ENCODE measurements at regions not wholly inside any gene's neighbourhood (a gene's known extent, or its start where the extent isn't known, plus 50 kb on each side); places are given as distances from the start of the nearest gene placed in this dataset.

DNA sequence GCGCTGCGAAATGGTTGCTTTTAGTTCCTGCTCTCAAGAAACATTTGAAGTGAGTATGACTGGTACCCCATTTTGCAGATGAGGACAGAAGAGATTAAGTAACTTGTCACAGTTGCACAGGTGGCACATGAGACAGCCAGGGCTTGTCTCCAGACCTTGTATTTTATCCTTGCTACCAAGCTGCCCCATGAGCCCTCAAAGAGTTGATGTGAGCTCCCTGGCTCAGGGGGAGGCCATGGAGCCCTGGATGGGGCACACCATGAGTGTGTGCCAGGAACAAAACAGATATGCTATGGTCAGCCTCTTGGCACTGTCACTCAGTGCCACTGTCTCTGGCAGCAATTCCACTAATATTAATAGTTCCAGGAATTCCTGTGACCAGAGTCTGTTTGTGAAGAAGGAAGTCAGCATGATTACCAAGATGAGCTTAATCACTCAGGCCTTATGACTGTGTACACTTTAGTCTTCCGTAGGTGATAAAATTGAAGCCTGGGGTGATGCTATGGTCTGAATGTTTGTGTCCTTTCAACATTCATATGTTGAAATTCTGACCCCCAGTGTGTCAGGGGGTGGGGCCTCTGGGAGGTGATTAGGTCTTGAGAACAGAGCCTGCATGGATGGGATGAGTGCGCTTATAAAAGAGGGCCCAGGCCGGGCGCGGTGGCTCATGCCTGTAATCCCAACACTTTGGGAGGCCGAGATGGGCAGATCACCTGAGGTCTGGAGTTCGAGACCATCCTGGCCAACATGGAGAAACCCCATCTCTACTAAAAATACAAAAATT, 806.8 kb downstream of the AACS start:
- DNase-seq (ENCODE audit: low spot score in 2 of 2) = no peak
- no peaks in the 10 kb centered on the region for H3K4me1 Mint-ChIP-seq
- H3K4me3 Mint-ChIP-seq = no peak overlapping the region
- H3K36me3 Mint-ChIP-seq (ENCODE audit: insufficient read depth) = no peaks in the 10 kb centered on the region
- peaks cover 11% of the 10 kb centered on the region for H3K9me3 Mint-ChIP-seq
- no peaks in the 10 kb centered on the region for H3K27me3 Mint-ChIP-seq
- no peak for ATAC-seq (replicated peaks; ENCODE audit: extremely low read depth, poor library complexity, severe bottlenecking)
- H3K27ac Mint-ChIP-seq (ENCODE audit: low read depth) = no peak overlapping the region

DNA sequence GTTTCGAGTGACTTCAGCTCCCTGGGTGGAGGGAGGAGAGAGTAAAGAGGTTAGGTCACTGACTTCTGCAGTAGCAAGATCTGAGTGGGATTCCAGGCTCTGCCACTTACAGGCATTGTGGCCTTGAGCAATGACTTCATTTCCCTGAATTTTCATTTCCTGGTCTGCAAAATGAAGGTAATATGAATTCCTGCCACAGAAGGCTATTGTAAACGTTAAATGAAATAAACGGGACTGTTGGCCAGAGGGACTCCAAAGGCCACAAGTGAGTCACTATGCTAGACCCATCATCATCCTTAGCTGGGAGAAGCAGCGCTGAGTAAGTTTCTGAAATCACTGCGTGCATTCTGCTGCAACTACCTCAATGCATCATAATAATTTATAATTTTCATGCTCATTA, 807.8 kb downstream of the AACS start:
- Mint-ChIP-seq H3K27me3 (no peaks in the 10 kb centered on the region), H3K27ac (ENCODE audit: low read depth) (no peak overlapping the region), H3K36me3 (ENCODE audit: insufficient read depth) (no peaks in the 10 kb centered on the region), H3K9me3 (peaks cover 5% of the 10 kb centered on the region), H3K4me1 (no peaks in the 10 kb centered on the region), H3K4me3 (no peak overlapping the region)
- ATAC-seq (replicated peaks; ENCODE audit: extremely low read depth, poor library complexity, severe bottlenecking) = no peak
- DNase-seq (ENCODE audit: low spot score in 2 of 2) = no peak

DNA sequence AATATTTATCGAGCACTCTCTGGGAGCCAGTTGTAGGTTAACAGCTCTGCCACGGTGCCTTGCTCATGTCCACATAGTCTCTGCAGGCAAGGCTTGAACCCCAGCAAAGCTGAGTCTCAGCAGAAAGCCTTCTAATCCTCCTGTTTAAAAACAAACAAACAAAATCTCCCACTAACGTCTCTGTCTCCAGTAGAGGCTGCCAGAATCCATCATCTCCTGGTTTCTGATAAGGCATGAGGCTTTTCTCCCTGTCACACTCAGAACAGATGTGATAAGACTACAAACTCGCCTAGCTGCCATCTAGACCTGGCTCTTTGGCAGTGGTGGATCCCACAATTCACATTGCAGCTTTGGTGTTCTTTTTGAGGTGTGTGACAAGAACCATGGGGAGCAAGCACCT, 813.2 kb downstream of the AACS start:
- no peak overlapping the region for H3K27ac Mint-ChIP-seq (ENCODE audit: low read depth)
- DNase-seq (ENCODE audit: low spot score in 2 of 2) (no peak), ATAC-seq (replicated peaks; ENCODE audit: extremely low read depth, poor library complexity, severe bottlenecking) (no peak)
- no peaks in the 10 kb centered on the region for H3K27me3 Mint-ChIP-seq
- H3K4me3 Mint-ChIP-seq = no peak overlapping the region
- H3K9me3 Mint-ChIP-seq = peaks cover 4% of the 10 kb centered on the region
- no peaks in the 10 kb centered on the region for H3K36me3 Mint-ChIP-seq (ENCODE audit: insufficient read depth)
- H3K4me1 Mint-ChIP-seq = no peaks in the 10 kb centered on the region

DNA sequence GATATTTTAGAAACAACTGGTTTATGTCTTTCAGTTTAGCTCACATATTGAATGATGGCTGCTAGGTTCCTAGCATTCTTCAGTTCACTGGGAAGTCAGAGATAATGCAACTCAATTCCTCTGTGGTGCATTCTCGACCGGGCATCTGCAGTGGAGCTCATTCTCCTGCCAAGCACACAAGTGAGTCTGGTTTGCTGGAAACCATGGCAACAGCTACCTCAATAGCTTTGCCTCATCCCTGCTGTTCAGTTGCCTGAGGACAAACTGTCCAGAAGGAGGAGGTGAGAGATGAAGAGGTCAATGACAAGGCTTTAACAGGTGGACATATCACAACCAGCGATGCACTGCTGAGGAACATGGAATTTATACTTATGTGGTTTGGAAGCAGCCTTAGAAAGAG, 816.9 kb downstream of the AACS start:
- ATAC-seq (replicated peaks; ENCODE audit: extremely low read depth, poor library complexity, severe bottlenecking) = no peak
- peaks cover 6% of the 10 kb centered on the region for H3K9me3 Mint-ChIP-seq
- no peaks in the 10 kb centered on the region for H3K36me3 Mint-ChIP-seq (ENCODE audit: insufficient read depth)

DNA sequence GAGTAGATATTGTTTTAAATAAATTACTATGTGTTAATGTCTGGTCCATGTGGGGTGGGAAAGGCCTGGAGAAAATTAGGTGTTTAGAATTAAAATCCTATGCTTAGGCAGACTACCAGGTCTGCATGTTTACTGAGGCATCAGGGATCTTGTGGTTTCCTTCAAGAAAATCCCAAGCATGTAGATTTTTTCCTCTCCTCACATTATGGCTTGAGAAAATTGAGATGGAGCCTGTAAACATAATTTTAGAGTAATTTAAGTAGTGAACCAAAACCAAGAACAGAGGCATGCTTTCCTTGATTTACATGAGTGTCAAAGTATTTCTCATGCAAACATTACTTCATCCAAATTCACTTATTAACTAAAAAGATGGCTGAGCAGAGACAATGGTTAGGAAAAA, 823.7 kb downstream of the AACS start:
- H3K4me3 Mint-ChIP-seq = no peak overlapping the region
- H3K36me3 Mint-ChIP-seq (ENCODE audit: insufficient read depth) = no peaks in the 10 kb centered on the region
- H3K27ac Mint-ChIP-seq (ENCODE audit: low read depth) = no peak overlapping the region
- DNase-seq (ENCODE audit: low spot score in 2 of 2) = no peak
- no peaks in the 10 kb centered on the region for H3K27me3 Mint-ChIP-seq
- H3K4me1 Mint-ChIP-seq = no peaks in the 10 kb centered on the region
- peaks cover 15% of the 10 kb centered on the region for H3K9me3 Mint-ChIP-seq
- no peak for ATAC-seq (replicated peaks; ENCODE audit: extremely low read depth, poor library complexity, severe bottlenecking)

More for the DNA sequence above, 816.9 kb downstream of the AACS start:
- no peaks in the 10 kb centered on the region for H3K4me1 Mint-ChIP-seq
- DNase-seq (ENCODE audit: low spot score in 2 of 2) = no peak
- H3K4me3 Mint-ChIP-seq = no peak overlapping the region
- H3K27me3 Mint-ChIP-seq = no peaks in the 10 kb centered on the region
- no peak overlapping the region for H3K27ac Mint-ChIP-seq (ENCODE audit: low read depth)

DNA sequence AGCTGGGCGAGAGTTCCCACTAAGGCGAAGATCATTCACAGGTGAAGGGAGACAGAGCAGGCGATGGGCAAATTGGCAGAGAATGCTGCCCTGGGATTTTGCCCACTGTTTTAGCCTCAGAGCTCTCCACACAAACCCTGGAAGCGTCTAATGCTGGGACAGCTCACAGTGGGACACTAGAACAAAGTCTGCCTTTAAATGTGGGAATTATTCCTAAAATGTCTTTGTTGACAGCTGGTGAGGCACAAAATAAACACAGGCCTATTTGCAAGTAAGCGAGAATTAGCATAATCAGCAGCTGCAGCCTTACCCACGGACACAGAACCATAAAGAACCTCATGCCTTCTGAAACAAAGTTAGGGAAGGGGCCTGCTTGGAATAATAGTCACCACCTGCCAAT, 824.5 kb downstream of the AACS start:
- ATAC-seq (replicated peaks; ENCODE audit: extremely low read depth, poor library complexity, severe bottlenecking) (no peak), DNase-seq (ENCODE audit: low spot score in 2 of 2) (no peak)
- no peaks in the 10 kb centered on the region for H3K27me3 Mint-ChIP-seq
- H3K4me1 Mint-ChIP-seq = no peaks in the 10 kb centered on the region
- no peak overlapping the region for H3K27ac Mint-ChIP-seq (ENCODE audit: low read depth)
- no peaks in the 10 kb centered on the region for H3K36me3 Mint-ChIP-seq (ENCODE audit: insufficient read depth)
- no peak overlapping the region for H3K4me3 Mint-ChIP-seq
- H3K9me3 Mint-ChIP-seq = peaks cover 10% of the 10 kb centered on the region

DNA sequence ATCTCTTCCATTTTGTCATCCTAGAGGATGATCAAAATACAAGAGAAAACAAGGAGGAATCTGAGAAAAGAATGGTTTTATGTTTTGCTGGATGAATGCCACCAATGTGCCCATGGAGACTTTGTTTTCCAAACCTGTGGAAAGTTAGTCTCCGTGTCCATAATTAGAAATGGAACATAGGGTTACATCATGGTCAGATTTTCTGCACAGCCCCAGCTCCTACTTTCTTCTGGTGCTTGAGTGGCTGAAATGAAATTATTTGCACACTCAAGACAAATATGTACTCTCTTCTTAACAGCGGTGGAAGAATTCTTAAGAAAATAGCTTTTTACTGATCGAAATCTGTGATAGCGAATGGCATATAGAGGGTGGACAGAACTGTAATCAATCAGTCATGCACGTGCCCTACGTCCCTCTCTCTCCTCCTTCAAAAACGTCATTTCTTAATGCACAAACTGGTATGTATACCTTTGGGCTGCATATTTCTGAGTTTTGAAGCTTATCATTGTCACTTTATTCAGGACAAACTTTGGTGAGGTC, 825.2 kb downstream of the AACS start:
- no peak for DNase-seq (ENCODE audit: low spot score in 2 of 2)
- H3K9me3 Mint-ChIP-seq = peaks cover 9% of the 10 kb centered on the region
- no peak overlapping the region for H3K4me3 Mint-ChIP-seq
- H3K27me3 Mint-ChIP-seq = no peaks in the 10 kb centered on the region
- no peaks in the 10 kb centered on the region for H3K36me3 Mint-ChIP-seq (ENCODE audit: insufficient read depth)
- H3K4me1 Mint-ChIP-seq = no peaks in the 10 kb centered on the region
- H3K27ac Mint-ChIP-seq (ENCODE audit: low read depth) = no peak overlapping the region
- no peak for ATAC-seq (replicated peaks; ENCODE audit: extremely low read depth, poor library complexity, severe bottlenecking)

DNA sequence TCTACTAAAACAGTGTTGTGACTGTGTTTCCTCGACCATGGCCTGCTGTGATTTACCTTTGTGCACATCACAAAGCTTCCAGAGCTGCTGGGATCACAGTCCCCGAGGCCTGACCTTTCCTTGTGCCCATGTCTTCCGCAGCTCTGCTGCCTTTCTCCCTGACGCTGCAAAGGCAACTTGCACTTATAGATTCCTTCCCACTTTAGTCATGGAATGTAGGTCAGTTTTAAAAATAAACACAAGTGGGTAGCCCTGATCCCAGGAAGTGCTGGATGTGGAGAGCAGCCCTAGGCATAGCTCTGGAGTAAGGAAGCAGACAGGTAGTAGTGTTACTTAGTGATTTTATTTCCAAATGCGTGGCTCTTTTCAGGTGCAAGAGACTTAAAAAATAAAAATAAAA, 825.7 kb downstream of the AACS start:
- DNase-seq (ENCODE audit: low spot score in 2 of 2) (no peak), ATAC-seq (replicated peaks; ENCODE audit: extremely low read depth, poor library complexity, severe bottlenecking) (no peak)
- Mint-ChIP-seq H3K4me3 (no peak overlapping the region), H3K27me3 (no peaks in the 10 kb centered on the region), H3K4me1 (no peaks in the 10 kb centered on the region), H3K9me3 (peaks cover 9% of the 10 kb centered on the region), H3K27ac (ENCODE audit: low read depth) (no peak overlapping the region), H3K36me3 (ENCODE audit: insufficient read depth) (no peaks in the 10 kb centered on the region)

DNA sequence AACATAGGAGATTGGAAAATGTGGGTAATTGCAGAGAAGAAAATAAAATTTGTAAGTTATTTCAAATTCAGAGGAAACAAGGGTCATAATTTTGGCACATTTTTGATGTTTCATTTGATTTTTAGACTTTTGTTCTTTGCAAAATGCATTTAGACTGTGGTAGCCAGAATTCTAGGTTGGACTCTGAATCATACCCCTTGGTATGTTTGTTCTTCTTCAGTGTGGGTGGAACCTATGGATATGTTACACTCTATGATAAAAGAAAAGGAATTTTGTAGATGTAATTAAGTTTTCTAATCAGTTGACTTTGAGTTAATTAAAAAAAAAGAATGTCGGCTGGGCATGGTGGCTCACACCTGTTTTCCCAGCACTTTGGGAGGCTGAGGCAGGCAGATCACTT, 827.0 kb downstream of the AACS start:
- Mint-ChIP-seq H3K27me3 (no peaks in the 10 kb centered on the region), H3K9me3 (peaks cover 16% of the 10 kb centered on the region), H3K36me3 (ENCODE audit: insufficient read depth) (no peaks in the 10 kb centered on the region), H3K4me1 (no peaks in the 10 kb centered on the region), H3K4me3 (no peak overlapping the region), H3K27ac (ENCODE audit: low read depth) (no peak overlapping the region)
- DNase-seq (ENCODE audit: low spot score in 2 of 2) (no peak), ATAC-seq (replicated peaks; ENCODE audit: extremely low read depth, poor library complexity, severe bottlenecking) (no peak)

DNA sequence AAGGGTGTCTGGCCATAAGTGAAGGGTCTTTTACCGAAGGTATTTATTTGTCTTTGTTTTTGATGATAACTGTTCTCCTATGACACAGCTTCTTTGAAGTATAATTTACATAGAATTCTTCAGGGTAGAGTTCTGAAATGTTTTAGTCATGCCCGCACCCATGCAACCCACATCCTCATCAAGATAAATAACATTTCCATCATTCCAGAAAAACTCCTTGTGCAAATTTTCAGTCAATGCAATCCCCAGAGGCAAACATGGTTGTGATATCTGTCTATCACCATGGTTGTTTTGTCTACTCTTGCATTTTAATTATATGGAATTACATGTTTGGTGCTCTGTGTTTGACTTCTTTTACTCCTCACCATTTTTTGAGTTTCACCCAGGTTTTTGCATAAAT, 837.8 kb downstream of the AACS start:
- Mint-ChIP-seq H3K27me3 (no peaks in the 10 kb centered on the region), H3K36me3 (ENCODE audit: insufficient read depth) (no peaks in the 10 kb centered on the region), H3K4me1 (no peaks in the 10 kb centered on the region), H3K9me3 (peaks cover 15% of the 10 kb centered on the region), H3K4me3 (no peak overlapping the region), H3K27ac (ENCODE audit: low read depth) (no peak overlapping the region)
- ATAC-seq (replicated peaks; ENCODE audit: extremely low read depth, poor library complexity, severe bottlenecking) = no peak
- DNase-seq (ENCODE audit: low spot score in 2 of 2) = no peak

DNA sequence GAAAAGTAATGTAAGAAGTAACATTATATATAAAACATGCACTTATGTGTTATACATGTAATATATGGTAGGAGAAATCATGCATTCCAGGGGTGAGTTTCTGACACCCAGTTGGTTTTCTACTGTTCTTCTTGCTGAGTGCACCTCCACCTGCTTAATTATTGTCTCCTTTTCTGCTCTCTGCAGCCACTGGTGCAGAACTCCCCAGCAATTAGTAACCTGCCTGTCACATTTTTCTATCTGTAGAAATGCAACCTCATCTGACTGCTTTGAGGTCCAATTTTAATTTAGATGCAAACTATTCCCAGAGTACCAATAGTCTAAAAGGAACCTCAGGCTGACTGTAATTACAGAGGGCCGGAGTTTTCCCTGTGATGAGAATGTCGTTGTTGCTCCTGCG, 842.1 kb downstream of the AACS start:
- DNase-seq (ENCODE audit: low spot score in 2 of 2) (no peak), ATAC-seq (replicated peaks; ENCODE audit: extremely low read depth, poor library complexity, severe bottlenecking) (no peak)
- Mint-ChIP-seq H3K27me3 (no peaks in the 10 kb centered on the region), H3K4me1 (no peaks in the 10 kb centered on the region), H3K36me3 (ENCODE audit: insufficient read depth) (no peaks in the 10 kb centered on the region), H3K27ac (ENCODE audit: low read depth) (no peak overlapping the region), H3K4me3 (no peak overlapping the region), H3K9me3 (peaks cover 31% of the 10 kb centered on the region)

DNA sequence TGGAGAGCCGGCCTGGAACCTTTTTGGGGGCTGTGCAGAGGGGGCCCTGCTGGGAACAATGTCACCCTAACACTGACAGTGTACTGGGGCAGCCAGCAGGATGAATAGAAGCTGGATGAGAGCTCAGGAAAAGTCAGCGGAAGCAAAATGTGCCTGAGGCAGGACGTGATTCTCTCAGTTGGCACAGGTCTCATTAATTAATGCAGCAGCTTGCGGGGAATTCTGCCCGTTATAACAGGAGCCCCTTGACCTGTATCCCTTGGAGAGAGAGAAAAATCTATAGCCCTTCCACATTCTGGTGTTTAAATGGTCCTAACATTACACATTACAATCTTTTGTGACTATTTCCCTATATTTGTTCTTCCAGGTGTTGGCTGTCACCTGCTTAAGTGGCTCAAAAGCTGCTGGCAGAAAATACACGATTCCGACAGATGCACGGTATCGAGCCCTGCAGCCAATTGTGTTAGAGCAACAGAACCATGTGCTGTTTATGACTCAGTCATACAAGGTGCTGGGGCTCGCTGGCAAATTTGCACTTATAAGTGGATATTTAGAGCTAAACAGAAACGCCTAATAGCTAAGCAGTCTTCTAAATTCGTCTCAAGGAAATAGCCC, 854.7 kb downstream of the AACS start:
- Mint-ChIP-seq H3K27ac (ENCODE audit: low read depth) (no peak overlapping the region), H3K4me1 (no peaks in the 10 kb centered on the region), H3K4me3 (no peak overlapping the region), H3K9me3 (peaks cover 5% of the 10 kb centered on the region), H3K27me3 (no peaks in the 10 kb centered on the region), H3K36me3 (ENCODE audit: insufficient read depth) (peaks cover 1% of the 10 kb centered on the region)
- ATAC-seq (replicated peaks; ENCODE audit: extremely low read depth, poor library complexity, severe bottlenecking) (no peak), DNase-seq (ENCODE audit: low spot score in 2 of 2) (no peak)

DNA sequence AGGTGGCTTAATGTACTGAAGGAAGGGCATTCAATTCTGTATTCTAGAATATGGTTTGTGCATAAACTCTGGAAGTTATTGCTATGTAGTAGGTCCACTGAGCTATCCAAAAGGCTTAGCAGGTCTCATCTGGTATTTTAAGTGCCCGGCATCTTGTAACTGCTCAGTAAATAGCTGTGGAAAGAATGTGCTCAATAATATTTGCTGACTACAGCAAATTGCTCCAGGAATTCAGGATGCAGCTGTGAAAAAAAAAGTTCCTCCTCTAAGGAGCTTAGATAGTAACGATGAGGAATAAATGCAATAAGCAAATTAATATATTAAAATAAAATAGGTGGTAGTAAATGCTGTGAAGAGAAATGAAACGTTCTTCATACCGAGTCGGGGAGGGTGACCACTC, 857.1 kb downstream of the AACS start:
- H3K4me1 Mint-ChIP-seq = no peaks in the 10 kb centered on the region
- ATAC-seq (replicated peaks; ENCODE audit: extremely low read depth, poor library complexity, severe bottlenecking) = no peak
- peaks cover 8% of the 10 kb centered on the region for H3K9me3 Mint-ChIP-seq
- no peak overlapping the region for H3K27ac Mint-ChIP-seq (ENCODE audit: low read depth)
- peaks cover 1% of the 10 kb centered on the region for H3K36me3 Mint-ChIP-seq (ENCODE audit: insufficient read depth)
- no peak for DNase-seq (ENCODE audit: low spot score in 2 of 2)
- no peaks in the 10 kb centered on the region for H3K27me3 Mint-ChIP-seq
- H3K4me3 Mint-ChIP-seq = no peak overlapping the region
